ENCODE measurements at regions not wholly inside any gene's neighbourhood (a gene's known extent, or its start where the extent isn't known, plus 50 kb on each side); places are given as distances from the start of the nearest gene placed in this dataset.

- TF ChIP-seq CHD7 (IDR thresholded peaks at IDR 0.05; ENCODE audit: insufficient replicate concordance, low read length) = no peak
Observed at GRCh38 chr2:15808944-15809343, 131.4 kb upstream of the MYCN start (continued).
